ENCODE measurements at regions not wholly inside any gene's neighbourhood (a gene's known extent, or its start where the extent isn't known, plus 50 kb on each side); places are given as distances from the start of the nearest gene placed in this dataset.

- TF ChIP-seq, protein P1, sequence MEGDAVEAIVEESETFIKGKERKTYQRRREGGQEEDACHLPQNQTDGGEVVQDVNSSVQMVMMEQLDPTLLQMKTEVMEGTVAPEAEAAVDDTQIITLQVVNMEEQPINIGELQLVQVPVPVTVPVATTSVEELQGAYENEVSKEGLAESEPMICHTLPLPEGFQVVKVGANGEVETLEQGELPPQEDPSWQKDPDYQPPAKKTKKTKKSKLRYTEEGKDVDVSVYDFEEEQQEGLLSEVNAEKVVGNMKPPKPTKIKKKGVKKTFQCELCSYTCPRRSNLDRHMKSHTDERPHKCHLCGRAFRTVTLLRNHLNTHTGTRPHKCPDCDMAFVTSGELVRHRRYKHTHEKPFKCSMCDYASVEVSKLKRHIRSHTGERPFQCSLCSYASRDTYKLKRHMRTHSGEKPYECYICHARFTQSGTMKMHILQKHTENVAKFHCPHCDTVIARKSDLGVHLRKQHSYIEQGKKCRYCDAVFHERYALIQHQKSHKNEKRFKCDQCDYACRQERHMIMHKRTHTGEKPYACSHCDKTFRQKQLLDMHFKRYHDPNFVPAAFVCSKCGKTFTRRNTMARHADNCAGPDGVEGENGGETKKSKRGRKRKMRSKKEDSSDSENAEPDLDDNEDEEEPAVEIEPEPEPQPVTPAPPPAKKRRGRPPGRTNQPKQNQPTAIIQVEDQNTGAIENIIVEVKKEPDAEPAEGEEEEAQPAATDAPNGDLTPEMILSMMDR (IDR thresholded peaks at IDR 0.05), result no peak
- TF ChIP-seq POLR2A (IDR thresholded peaks at IDR 0.05), result no peak
Observed at GRCh38 chr11:87517351-87517750, 479.6 kb downstream of the TMEM135 start.
